Psoas muscle (tissue), 7 donors: ENCODE measurements at regions not wholly inside any gene's neighbourhood (a gene's known extent, or its start where the extent isn't known, plus 50 kb on each side); places are given as distances from the start of the nearest gene placed in this dataset.

Experiments used
- ATAC-seq, 4 donors: fragments of 200-7000 bp; cut with Tn5 transposase; one replicate each; pipeline ENCODE4 v1.9.1; 2020; ENCODE audit warnings: moderate library complexity in 3 of 4, mild to moderate bottlenecking in 2 of 4
- DNase-seq, 2 donors: peaks; one replicate each; pipeline ENCODE4 v3.0.0-alpha.2; 2020
- H3K27ac ChIP-seq: fragments of 200-600 bp; one replicate; pipeline ENCODE4 v1.8.0; 2022
- H3K27me3 ChIP-seq, 3 donors: fragments of 200-600 bp in 1 of 3; one replicate each; pipeline versions ENCODE4 v1.6.1 to v1.8.0; 2013 to 2022; ENCODE audit warnings: low read length in 2 of 3, mild to moderate bottlenecking in 2 of 3, moderate library complexity in 1 of 3; ENCODE audit not compliant: insufficient read depth in 3 of 3
- H3K36me3 ChIP-seq, 2 donors: fragments of 200-600 bp in 1 of 2; one replicate each; pipeline versions ENCODE4 v1.6.1 to v1.8.0; 2013 to 2022; ENCODE audit warnings: low read depth in 1 of 2, mild to moderate bottlenecking in 1 of 2, moderate library complexity in 1 of 2; ENCODE audit not compliant: insufficient read depth in 1 of 2
- H3K4me1 ChIP-seq: fragments of 200-600 bp; one replicate; pipeline ENCODE4 v1.8.0; 2022
- H3K4me3 ChIP-seq: fragments of 200-600 bp; one replicate; pipeline ENCODE4 v1.8.0; 2022; ENCODE audit warnings: mild to moderate bottlenecking
- H3K9me3 ChIP-seq: fragments of 200-600 bp; one replicate; pipeline ENCODE4 v1.8.0; 2022
- CTCF ChIP-seq: fragments of 200-600 bp; IDR thresholded peaks from one replicate; pipeline ENCODE4 v1.8.0; 2022; ENCODE audit warnings: antibody characterized with exemption
- WGBS, 3 donors: extraction: QIAGEN DNeasy Blood & Tissue Kit; methylation state at CpG; one replicate each; pipeline versions ENCODE4 v1.1.6 to v1.1.7; 2013; 5-methylcytosine and 5-hydroxymethylcytosine counted together
- intact Hi-C, 2 donors: fragments of 100-400 bp; cut with DNase I; formaldehyde crosslinking; loops; one replicate each; pipeline versions ENCODE4 v1.11.0 to v1.14.2; 2022
- donor health status: healthy with polysubstance abuse.
- donor health status: DM: no; HTN: no; CAD: no; lungs with moderate emphysema.
- donor health status: Bipolar disorder and iron deficiency.
- donor health status: healthy.
- donor health status: DM: yes; HTN: yes; CAD: no.
- donor health status: DM: no; HTN: no; CAD: no.
- donor health status: DM: yes; HTN: yes; CAD: no.

GRCh38 chr6:11925805-11926204 is 86.3 kb upstream of the HIVEP1 start:
- WGBS, 3 donors = 82 to 88% (median 83%) methylated on average over 9 of the region's 9 CpGs
- intact Hi-C loops = no loop called here
- H3K4me3 ChIP-seq = no peak overlapping the region
- H3K36me3 ChIP-seq = no peaks in the 10 kb centered on the region
- H3K9me3 ChIP-seq = no peaks in the 10 kb centered on the region
- TF ChIP-seq CTCF = no peak
- H3K4me1 ChIP-seq = no peaks in the 10 kb centered on the region
- no peaks in the 10 kb centered on the region for H3K27me3 ChIP-seq
- DNase-seq (no peak), ATAC-seq (no peak)
- no peak overlapping the region for H3K27ac ChIP-seq

- 94 to 97% (median 97%) methylated on average over 3 of the region's 3 CpGs for WGBS, 3 donors
- Histone ChIP-seq H3K9me3 (no peaks in the 10 kb centered on the region), H3K27me3 (no peaks in the 10 kb centered on the region), H3K27ac (no peak overlapping the region), H3K4me3 (no peak overlapping the region), H3K4me1 (no peaks in the 10 kb centered on the region), H3K36me3 (no peaks in the 10 kb centered on the region)
- no peak for TF ChIP-seq CTCF
- intact Hi-C loops = no loop called here
- no peak for DNase-seq
- no peak for ATAC-seq
Observed at GRCh38 chr6:11923621-11924020, 88.5 kb upstream of the HIVEP1 start.

GRCh38 chr6:11922901-11923300 is 89.2 kb upstream of the HIVEP1 start:
- Histone ChIP-seq H3K36me3 (no peaks in the 10 kb centered on the region), H3K27me3 (no peaks in the 10 kb centered on the region), H3K27ac (no peak overlapping the region), H3K4me1 (no peaks in the 10 kb centered on the region), H3K9me3 (no peaks in the 10 kb centered on the region), H3K4me3 (no peak overlapping the region)
- no peak for ATAC-seq
- no peak for TF ChIP-seq CTCF
- 97 to 100% (median 100%) methylated on average over 2 of the region's 2 CpGs for WGBS, 3 donors
- intact Hi-C loops = no loop called here
- no peak for DNase-seq

GRCh38 chr6:11921751-11922150 is 90.4 kb upstream of the HIVEP1 start:
- Histone ChIP-seq H3K9me3 (no peaks in the 10 kb centered on the region), H3K27ac (no peak overlapping the region), H3K36me3 (no peaks in the 10 kb centered on the region), H3K27me3 (no peaks in the 10 kb centered on the region), H3K4me3 (no peak overlapping the region), H3K4me1 (no peaks in the 10 kb centered on the region)
- intact Hi-C loops = no loop called here
- WGBS, 3 donors = 52 to 66% (median 54%) methylated on average over 2 of the region's 2 CpGs
- ATAC-seq = no peak
- no peak for DNase-seq
- TF ChIP-seq CTCF = no peak

GRCh38 chr6:11921017-11921438 is 91.1 kb upstream of the HIVEP1 start:
- no peak for TF ChIP-seq CTCF
- 55 to 59% (median 55%) methylated on average over 5 of the region's 5 CpGs for WGBS, 3 donors

More at GRCh38 chr6:11921017-11921438, 91.1 kb upstream of the HIVEP1 start:
- H3K9me3 ChIP-seq = no peaks in the 10 kb centered on the region
- no peaks in the 10 kb centered on the region for H3K36me3 ChIP-seq
- H3K4me3 ChIP-seq = no peak overlapping the region
- ATAC-seq = peak in 3 of 4 donors; percentile 35 to 71 (median 70)
- H3K27ac ChIP-seq = no peak overlapping the region
- no peaks in the 10 kb centered on the region for H3K4me1 ChIP-seq
- no peaks in the 10 kb centered on the region for H3K27me3 ChIP-seq
- peak; percentile 63 to 69 for DNase-seq
- intact Hi-C loops = no loop called here
